Activated CD4-positive, alpha-beta T cell treated with anti-CD3 and anti-CD28 coated beads for 36 hours (primary cell): ENCODE measurements at regions not wholly inside any gene's neighbourhood (a gene's known extent, or its start where the extent isn't known, plus 50 kb on each side); places are given as distances from the start of the nearest gene placed in this dataset.
A peak's percentile ranks its signal among the peaks of the same experiment; 100 is the strongest.

ENCODE experiments used
- ATAC-seq: fragments of 200-7000 bp; cut with Tn5 transposase; one replicate; pipeline ENCODE4 v1.10.0; 2021; ENCODE audit warnings: mild to moderate bottlenecking, moderate library complexity
- CTCF ChIA-PET: fragments of 350-600 bp; sonication (Branson Sonifier 250); formaldehyde crosslinking; loops from one replicate; lab custom pipeline; 2021; ENCODE audit warnings: antibody characterized with exemption; lab: Charles Lee
- POLR2A ChIA-PET: fragments of 350-600 bp; sonication (Branson Sonifier 250); formaldehyde crosslinking; loops from one replicate; lab custom pipeline; 2021; ENCODE audit warnings: antibody characterized with exemption, inconsistent platforms; lab: Charles Lee
- DNase-seq: peaks from one replicate; pipeline ENCODE4 v3.0.0-alpha.2; 2020
- H3K27ac Mint-ChIP-seq: one replicate; pipeline ENCODE4 v1.8.0; 2021; ENCODE audit warnings: mixed read lengths
- H3K27me3 Mint-ChIP-seq: one replicate; pipeline ENCODE4 v1.8.0; 2021; ENCODE audit warnings: mixed read lengths
- H3K36me3 Mint-ChIP-seq: one replicate; pipeline ENCODE4 v1.8.0; 2021; ENCODE audit warnings: low read depth, mixed read lengths
- H3K4me1 Mint-ChIP-seq: one replicate; pipeline ENCODE4 v1.8.0; 2021; ENCODE audit warnings: mixed read lengths
- H3K4me3 Mint-ChIP-seq: one replicate; pipeline ENCODE4 v1.8.0; 2021; ENCODE audit warnings: mild to moderate bottlenecking, moderate library complexity, mixed read lengths
- H3K9me3 Mint-ChIP-seq: one replicate; pipeline ENCODE4 v1.8.0; 2021; ENCODE audit warnings: low read depth, mixed read lengths
- intact Hi-C, 2 experiments: fragments of 100-400 bp; cut with DNase I in 1 of 2; cut with micrococcal nuclease in 1 of 2; formaldehyde crosslinking; loops; one replicate each; pipeline versions ENCODE4 v1.14.2 to v1.15.1; 2022 to 2024; cut with DNase I, micrococcal nuclease

DNA sequence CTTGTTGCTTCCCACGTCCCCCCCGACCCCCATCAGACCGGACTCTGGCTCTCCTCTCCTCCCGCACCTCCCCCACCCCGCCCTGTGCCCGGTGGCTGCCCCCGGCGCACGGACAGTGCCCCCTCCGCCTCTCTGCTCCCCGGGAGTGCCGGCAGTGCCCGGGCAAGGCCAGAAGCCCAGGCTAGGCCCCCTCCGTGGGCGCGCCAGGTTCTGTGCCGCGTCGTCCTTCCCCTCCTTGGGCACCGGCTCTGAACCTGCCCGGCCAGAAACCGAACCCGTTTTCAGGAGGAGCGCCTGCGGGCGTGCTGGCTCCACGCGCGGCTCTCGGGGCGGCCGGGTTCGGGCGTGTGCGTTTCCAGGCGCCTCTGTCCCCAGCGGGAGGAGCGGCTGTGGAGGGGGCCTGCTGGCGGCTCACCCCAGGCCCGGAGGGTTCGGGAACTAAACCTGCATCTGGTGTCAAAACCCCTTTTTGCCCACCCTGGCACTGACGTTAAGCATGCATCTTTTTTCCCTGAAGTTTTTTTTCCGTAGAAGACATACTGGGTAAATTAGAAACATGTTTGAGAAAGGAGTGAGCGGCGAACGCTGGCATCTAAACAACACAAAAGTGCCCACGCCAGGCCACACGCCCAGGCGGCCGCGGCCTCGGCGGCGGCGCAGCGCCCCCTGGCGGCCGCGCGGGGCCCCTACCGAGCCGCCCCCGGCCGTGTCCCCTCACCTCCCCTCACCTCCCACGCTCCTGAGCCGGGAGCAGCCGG lies 123.9 kb upstream of the SLC1A4 start:
- H3K27ac Mint-ChIP-seq: no peak overlapping the region
- intact Hi-C loops: loop anchor here (1.0 to 5.0 kb wide), 9 partner anchors 34 to 813 kb away; no protein-coding TSS in a partner anchor
- POLR2A ChIA-PET: no interaction called here

GRCh38 chr2:64865831-64866345 lies 123.3 kb upstream of the SLC1A4 start:
- ChIA-PET CTCF (interaction anchor here (1.3 to 3.2 kb wide), 3 partner anchors 220 to 535 kb away, joined by 4 to 20 read pairs (median 16); partner anchors contain the start of gene AFTPH), POLR2A (no interaction called here)
- no peaks in the 10 kb centered on the region for H3K4me1 Mint-ChIP-seq
- H3K9me3 Mint-ChIP-seq: no peaks in the 10 kb centered on the region
- ATAC-seq: no peak
- no peak overlapping the region for H3K27ac Mint-ChIP-seq
- no peak for DNase-seq
- peak overlapping the region; percentile 52 for H3K4me3 Mint-ChIP-seq
- no peaks in the 10 kb centered on the region for H3K36me3 Mint-ChIP-seq
- intact Hi-C loops: loop anchor here (1.0 to 5.0 kb wide), 9 partner anchors 35 to 814 kb away; no protein-coding TSS in a partner anchor
- peaks cover 6% of the 10 kb centered on the region for H3K27me3 Mint-ChIP-seq

More for the DNA sequence above, 123.9 kb upstream of the SLC1A4 start:
- no peaks in the 10 kb centered on the region for H3K9me3 Mint-ChIP-seq
- no peaks in the 10 kb centered on the region for H3K4me1 Mint-ChIP-seq
- DNase-seq (peak; percentile 78), ATAC-seq (peak; percentile 74)
- no peaks in the 10 kb centered on the region for H3K36me3 Mint-ChIP-seq
- peak overlapping the region; percentile 52 for H3K4me3 Mint-ChIP-seq
- CTCF ChIA-PET: interaction anchor here (0.6 to 2.3 kb wide), 7 partner anchors 33 to 681 kb away, joined by 3 to 15 read pairs (median 6); no protein-coding TSS in a partner anchor
- H3K27me3 Mint-ChIP-seq: peaks cover 6% of the 10 kb centered on the region

DNA sequence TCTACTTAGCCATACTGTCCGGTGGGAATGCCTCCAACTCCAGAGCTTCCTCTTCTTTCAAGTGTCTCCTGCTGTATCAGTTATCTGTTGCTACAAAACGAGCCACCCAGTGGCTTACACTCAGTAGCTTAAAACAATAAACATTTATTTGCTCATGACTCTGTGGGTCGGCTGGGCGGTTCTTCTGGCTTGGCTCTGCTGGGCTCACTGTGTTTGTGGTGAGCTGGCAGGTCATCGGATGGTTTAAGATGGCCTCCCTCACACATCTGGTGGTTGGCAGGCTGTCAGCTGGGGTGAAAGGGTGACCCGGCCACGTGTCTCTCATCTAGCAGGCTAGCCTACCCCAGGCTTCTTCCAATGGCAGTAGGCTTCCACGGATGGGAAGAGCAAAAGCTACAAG lies 122.4 kb upstream of the SLC1A4 start:
- ChIA-PET CTCF (interaction anchor here (0.6 to 3.2 kb wide), 16 partner anchors 11 to 536 kb away, joined by 3 to 20 read pairs (median 4); partner anchors contain the start of gene AFTPH), POLR2A (no interaction called here)
- ATAC-seq (no peak), DNase-seq (no peak)
- Mint-ChIP-seq H3K9me3 (no peaks in the 10 kb centered on the region), H3K27me3 (peaks cover 6% of the 10 kb centered on the region), H3K4me3 (no peak overlapping the region), H3K27ac (no peak overlapping the region), H3K4me1 (no peaks in the 10 kb centered on the region), H3K36me3 (no peaks in the 10 kb centered on the region)
- intact Hi-C loops: loop anchor here in 1 of 2 experiments (5.0 kb wide), 1 partner anchor 814 kb away; no protein-coding TSS in a partner anchor

GRCh38 chr2:64867253-64867996 lies 121.8 kb upstream of the SLC1A4 start:
- ChIA-PET POLR2A (interaction anchor here (0.5 kb wide), 1 partner anchor 257 kb away, joined by 4 read pairs; no protein-coding TSS in a partner anchor), CTCF (interaction anchor here (0.6 to 3.2 kb wide), 21 partner anchors 11 to 576 kb away, joined by 3 to 20 read pairs (median 4); partner anchors contain the start of gene AFTPH)
- ATAC-seq (no peak), DNase-seq (no peak)
- Mint-ChIP-seq H3K4me1 (no peaks in the 10 kb centered on the region), H3K36me3 (no peaks in the 10 kb centered on the region), H3K4me3 (no peak overlapping the region), H3K9me3 (no peaks in the 10 kb centered on the region), H3K27me3 (peaks cover 6% of the 10 kb centered on the region), H3K27ac (no peak overlapping the region)
- intact Hi-C loops: loop anchor here in 1 of 2 experiments (5.0 kb wide), 1 partner anchor 815 kb away; no protein-coding TSS in a partner anchor

DNA sequence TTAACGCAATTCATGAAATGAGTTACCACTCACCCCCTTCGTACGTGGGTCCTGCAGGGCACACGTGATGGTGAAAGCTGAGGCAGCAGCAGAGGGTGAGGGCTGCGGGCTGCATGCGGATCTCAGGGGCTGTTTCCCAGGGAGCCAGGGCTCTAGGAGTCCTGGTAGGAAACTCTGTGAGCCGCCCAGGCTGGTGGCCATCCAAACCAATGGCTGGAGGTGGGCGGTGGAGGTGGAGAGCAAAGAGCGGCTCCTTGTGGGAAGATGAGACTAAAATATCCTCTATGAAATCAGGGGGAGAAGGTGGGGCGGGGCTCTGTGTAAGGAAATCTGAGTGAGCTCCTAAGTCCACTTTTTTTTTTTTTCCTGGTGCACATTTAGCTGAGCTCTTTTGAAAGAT lies 120.1 kb upstream of the SLC1A4 start:
- no peak for DNase-seq
- peaks cover 6% of the 10 kb centered on the region for H3K27me3 Mint-ChIP-seq
- ChIA-PET CTCF (interaction anchor here (0.5 to 3.2 kb wide), 8 partner anchors 20 to 538 kb away, joined by 3 to 20 read pairs (median 4); partner anchors contain the start of gene AFTPH), POLR2A (interaction anchor here (0.8 kb wide), 1 partner anchor 369 kb away, joined by 3 read pairs; no protein-coding TSS in a partner anchor)
- H3K36me3 Mint-ChIP-seq: no peaks in the 10 kb centered on the region
- H3K4me3 Mint-ChIP-seq: no peak overlapping the region
- H3K27ac Mint-ChIP-seq: no peak overlapping the region
- intact Hi-C loops: loop anchor here in 1 of 2 experiments (5.0 kb wide), 1 partner anchor 817 kb away; no protein-coding TSS in a partner anchor
- H3K4me1 Mint-ChIP-seq: peaks cover 3% of the 10 kb centered on the region
- ATAC-seq: no peak
- H3K9me3 Mint-ChIP-seq: no peaks in the 10 kb centered on the region

DNA sequence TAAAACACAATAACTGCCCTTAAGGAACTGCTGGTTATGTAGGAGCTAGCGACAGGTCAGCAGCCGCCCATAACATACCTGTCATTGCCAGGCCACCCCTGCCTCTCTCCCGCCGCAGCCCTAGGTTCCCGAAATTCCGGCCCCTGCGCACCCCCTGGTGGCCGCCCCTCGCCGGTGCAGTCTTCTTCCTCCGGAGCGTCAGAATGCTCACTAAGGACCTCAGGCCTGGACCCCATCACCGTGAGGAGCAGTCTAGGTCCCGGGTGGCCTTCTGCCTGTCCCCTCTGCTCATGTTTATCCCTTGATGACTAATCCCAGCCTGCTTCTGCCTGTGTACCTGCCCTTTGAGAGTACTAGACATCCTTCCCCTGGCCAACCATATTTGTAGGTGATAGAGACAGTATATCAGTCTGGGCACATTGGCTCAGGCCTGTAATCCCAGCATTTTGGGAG lies 115.7 kb upstream of the SLC1A4 start:
- peak; percentile 93 for ATAC-seq
- H3K9me3 Mint-ChIP-seq: no peaks in the 10 kb centered on the region
- no peak overlapping the region for H3K4me3 Mint-ChIP-seq
- H3K27me3 Mint-ChIP-seq: no peaks in the 10 kb centered on the region
- CTCF ChIA-PET: interaction anchor here (0.7 to 2.3 kb wide), 16 partner anchors 15 to 542 kb away, joined by 3 to 10 read pairs (median 4); partner anchors contain the start of gene AFTPH
- peak; percentile 89 for DNase-seq
- no peak overlapping the region for H3K27ac Mint-ChIP-seq
- H3K36me3 Mint-ChIP-seq: no peaks in the 10 kb centered on the region
- intact Hi-C loops: loop anchor here (1.0 to 5.0 kb wide), 7 partner anchors 227 to 826 kb away; no protein-coding TSS in a partner anchor
- POLR2A ChIA-PET: no interaction called here
- peaks cover 3% of the 10 kb centered on the region for H3K4me1 Mint-ChIP-seq

- H3K27ac Mint-ChIP-seq: no peak overlapping the region
- H3K27me3 Mint-ChIP-seq: no peaks in the 10 kb centered on the region
- no peaks in the 10 kb centered on the region for H3K9me3 Mint-ChIP-seq
- ATAC-seq (no peak), DNase-seq (no peak)
- no peak overlapping the region for H3K4me3 Mint-ChIP-seq
- no peaks in the 10 kb centered on the region for H3K36me3 Mint-ChIP-seq
- ChIA-PET CTCF (interaction anchor here (1.0 to 2.3 kb wide), 3 partner anchors 268 to 544 kb away, joined by 5 to 8 read pairs (median 8); no protein-coding TSS in a partner anchor), POLR2A (no interaction called here)
- intact Hi-C loops: loop anchor here in 1 of 2 experiments (2.0 to 5.0 kb wide), 2 partner anchors 288 to 827 kb away; no protein-coding TSS in a partner anchor
- H3K4me1 Mint-ChIP-seq: peaks cover 3% of the 10 kb centered on the region
These were observed 114.6 kb upstream of the SLC1A4 start for GRCh38 chr2:64874593-64874992.

- no peaks in the 10 kb centered on the region for H3K36me3 Mint-ChIP-seq
- DNase-seq (no peak), ATAC-seq (no peak)
- no peaks in the 10 kb centered on the region for H3K27me3 Mint-ChIP-seq
- H3K4me3 Mint-ChIP-seq: no peak overlapping the region
- intact Hi-C loops: loop anchor here in 1 of 2 experiments (2.0 kb wide), 1 partner anchor 289 kb away; no protein-coding TSS in a partner anchor
- POLR2A ChIA-PET: no interaction called here
- H3K4me1 Mint-ChIP-seq: peaks cover 3% of the 10 kb centered on the region
- CTCF ChIA-PET: interaction anchor here (0.6 to 0.7 kb wide), 2 partner anchors 44 to 81 kb away, joined by 3 to 4 read pairs; no protein-coding TSS in a partner anchor
- no peaks in the 10 kb centered on the region for H3K9me3 Mint-ChIP-seq
- no peak overlapping the region for H3K27ac Mint-ChIP-seq
These were observed 113.8 kb upstream of the SLC1A4 start for GRCh38 chr2:64875368-64875767.

GRCh38 chr2:64876137-64876647 lies 113.0 kb upstream of the SLC1A4 start:
- no peak overlapping the region for H3K4me3 Mint-ChIP-seq
- H3K27ac Mint-ChIP-seq: no peak overlapping the region
- DNase-seq: no peak
- H3K4me1 Mint-ChIP-seq: peaks cover 3% of the 10 kb centered on the region
- no peaks in the 10 kb centered on the region for H3K36me3 Mint-ChIP-seq
- H3K9me3 Mint-ChIP-seq: no peaks in the 10 kb centered on the region
- no peak for ATAC-seq
- intact Hi-C loops: no loop called here
- CTCF ChIA-PET: interaction anchor here (0.6 kb wide), 1 partner anchor 9 kb away, joined by 3 read pairs; no protein-coding TSS in a partner anchor
- H3K27me3 Mint-ChIP-seq: no peaks in the 10 kb centered on the region
- POLR2A ChIA-PET: no interaction called here

DNA sequence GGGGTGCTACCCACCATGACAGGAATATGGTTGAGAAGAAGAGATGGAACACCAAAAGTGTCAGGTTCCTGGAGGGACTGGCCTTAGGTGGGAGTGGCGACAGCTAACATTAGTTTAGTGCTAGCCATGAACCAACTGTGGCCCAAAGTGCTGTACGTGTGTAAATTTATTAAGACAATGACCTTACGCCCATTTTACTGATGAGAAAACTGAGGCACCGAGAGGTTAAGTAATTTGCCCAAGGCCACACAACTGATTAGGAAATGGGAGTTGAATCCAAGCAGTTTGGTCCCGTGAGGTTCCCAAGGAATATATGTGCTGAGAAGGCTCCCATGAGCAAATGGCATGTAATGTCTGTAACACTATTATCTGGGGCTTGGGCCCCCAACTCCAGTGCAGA lies 109.5 kb upstream of the SLC1A4 start:
- CTCF ChIA-PET: no interaction called here
- intact Hi-C loops: no loop called here

More for the DNA sequence above, 109.5 kb upstream of the SLC1A4 start:
- no peak for ATAC-seq
- Mint-ChIP-seq H3K4me1 (no peaks in the 10 kb centered on the region), H3K4me3 (no peak overlapping the region), H3K9me3 (no peaks in the 10 kb centered on the region), H3K27ac (no peak overlapping the region), H3K27me3 (no peaks in the 10 kb centered on the region), H3K36me3 (no peaks in the 10 kb centered on the region)
- POLR2A ChIA-PET: no interaction called here
- no peak for DNase-seq
